Mesenchymal stem cell (in vitro differentiated cells and primary cell): ENCODE measurements at regions not wholly inside any gene's neighbourhood (a gene's known extent, or its start where the extent isn't known, plus 50 kb on each side); places are given as distances from the start of the nearest gene placed in this dataset.

Experiments used
- DNase-seq: peaks from one replicate; pipeline ENCODE4 v3.0.0-alpha.2; 2013
- H2AFZ ChIP-seq: one replicate; pipeline ENCODE4 v1.6.1; 2013; ENCODE audit warnings: low read depth, mild to moderate bottlenecking, control low read depth, inconsistent platforms, low read length, moderate library complexity
- H2AK5ac ChIP-seq: 2 replicates; pipeline ENCODE4 v1.6.1; 2013; ENCODE audit warnings: low read length, moderate library complexity, mild to moderate bottlenecking, inconsistent platforms; ENCODE audit not compliant: severe bottlenecking
- H2BK120ac ChIP-seq: one replicate; pipeline ENCODE4 v1.6.1; 2013; ENCODE audit warnings: low read depth, mild to moderate bottlenecking, inconsistent platforms, low read length, moderate library complexity
- H2BK12ac ChIP-seq, 2 experiments: one replicate each; pipeline ENCODE4 v1.6.1; 2013; ENCODE audit warnings: inconsistent platforms in 2 of 2, low read length in 2 of 2, mild to moderate bottlenecking in 2 of 2, moderate library complexity in 2 of 2, control low read depth in 1 of 2
- H2BK15ac ChIP-seq: one replicate; pipeline ENCODE4 v1.6.1; 2013; ENCODE audit warnings: mild to moderate bottlenecking, low read depth, inconsistent platforms; ENCODE audit not compliant: poor library complexity, severe bottlenecking
- H2BK5ac ChIP-seq: 2 replicates; pipeline ENCODE4 v1.6.1; 2013; ENCODE audit warnings: low read depth, mild to moderate bottlenecking, low read length, control low read depth, inconsistent platforms; ENCODE audit not compliant: poor library complexity, severe bottlenecking
- H3K14ac ChIP-seq, 2 experiments: one replicate each; pipeline ENCODE4 v1.6.1; 2013; ENCODE audit warnings: inconsistent platforms in 2 of 2, low read length in 2 of 2, control low read depth in 1 of 2, mild to moderate bottlenecking in 1 of 2, moderate library complexity in 1 of 2
- H3K18ac ChIP-seq, 2 experiments: one replicate each; pipeline ENCODE4 v1.6.1; 2013; ENCODE audit warnings: inconsistent platforms in 2 of 2, low read length in 2 of 2, control low read depth in 1 of 2, low read depth in 1 of 2, mild to moderate bottlenecking in 1 of 2
- H3K23ac ChIP-seq, 2 experiments: one replicate each; pipeline ENCODE4 v1.6.1; 2013; ENCODE audit warnings: inconsistent platforms in 2 of 2, low read length in 2 of 2, mild to moderate bottlenecking in 2 of 2, moderate library complexity in 2 of 2, control low read depth in 1 of 2
- H3K27ac ChIP-seq: 2 replicates; pipeline ENCODE4 v1.5.1; 2013; ENCODE audit warnings: mild to moderate bottlenecking, moderate library complexity, low read length, control low read depth, inconsistent platforms; ENCODE audit not compliant: poor library complexity, severe bottlenecking
- H3K27me3 ChIP-seq, 2 experiments: 2 replicates each; pipeline versions ENCODE4 v1.6.1 to v1.7.0; 2013; ENCODE audit warnings: low read length in 2 of 2, mild to moderate bottlenecking in 2 of 2, moderate library complexity in 2 of 2, control low read depth in 1 of 2, inconsistent platforms in 1 of 2; ENCODE audit not compliant: control insufficient read depth in 1 of 2, insufficient read depth in 1 of 2
- H3K36me3 ChIP-seq, 2 experiments: 2 replicates each; pipeline versions ENCODE4 v1.6.1 to v1.7.0; 2013; ENCODE audit warnings: low read length in 2 of 2, control low read depth in 1 of 2, inconsistent platforms in 1 of 2, low read depth in 1 of 2, mild to moderate bottlenecking in 1 of 2; ENCODE audit not compliant: insufficient read depth in 2 of 2, control insufficient read depth in 1 of 2
- H3K4ac ChIP-seq, 2 experiments: one replicate each; pipeline ENCODE4 v1.6.1; 2013; ENCODE audit warnings: inconsistent platforms in 2 of 2, low read length in 2 of 2, mild to moderate bottlenecking in 2 of 2, moderate library complexity in 2 of 2, control low read depth in 1 of 2, low read depth in 1 of 2
- H3K4me1 ChIP-seq: 2 replicates; pipeline ENCODE4 v1.6.1; 2013; ENCODE audit warnings: low read depth, low read length, control low read depth; ENCODE audit not compliant: control insufficient read depth, insufficient read depth
- H3K4me2 ChIP-seq: 2 replicates; pipeline ENCODE4 v1.6.1; 2013; ENCODE audit warnings: low read length, mild to moderate bottlenecking, inconsistent platforms; ENCODE audit not compliant: poor library complexity, severe bottlenecking
- H3K4me3 ChIP-seq, 2 experiments: 2 replicates each; pipeline versions ENCODE4 v1.5.1 to v1.7.0; 2013; ENCODE audit warnings: low read length in 2 of 2, mild to moderate bottlenecking in 2 of 2, control low read depth in 1 of 2, low read depth in 1 of 2; ENCODE audit not compliant: insufficient read depth in 1 of 2
- H3K79me1 ChIP-seq: replicated peaks from 2 replicates; pipeline ENCODE4 v1.6.1; 2013; ENCODE audit warnings: mild to moderate bottlenecking, control low read depth, low read length, inconsistent platforms; ENCODE audit not compliant: poor library complexity, severe bottlenecking
- H3K9ac ChIP-seq: 2 replicates; pipeline ENCODE4 v1.7.0; 2013; ENCODE audit warnings: mild to moderate bottlenecking, low read length, moderate library complexity
- H3K9me3 ChIP-seq: 2 replicates; pipeline ENCODE4 v1.7.0; 2013; ENCODE audit warnings: mild to moderate bottlenecking, low read length; ENCODE audit not compliant: control insufficient read depth
- H4K8ac ChIP-seq: one replicate; pipeline ENCODE4 v1.6.1; 2013; ENCODE audit warnings: inconsistent platforms, mild to moderate bottlenecking, low read length, moderate library complexity
- H4K91ac ChIP-seq: one replicate; pipeline ENCODE4 v1.6.1; 2013; ENCODE audit warnings: mild to moderate bottlenecking, low read length, inconsistent platforms
- WGBS: methylation state at CpG from one replicate; pipeline ENCODE4 v1.1.7; 2013; ENCODE audit warnings: mixed read lengths; 5-methylcytosine and 5-hydroxymethylcytosine counted together

GRCh38 chr2:18961991-18962421 lies 372.6 kb upstream of the NT5C1B start:
- Histone ChIP-seq H2AK5ac (no peak overlapping the region), H3K27me3 (no peaks in the 10 kb centered on the region), H2AFZ (no peak overlapping the region), H3K18ac (no peak overlapping the region), H3K27ac (no peak overlapping the region), H2BK15ac (no peak overlapping the region), H2BK5ac (no peak overlapping the region), H3K36me3 (no peaks in the 10 kb centered on the region), H3K14ac (no peak overlapping the region), H4K8ac (no peak overlapping the region), H4K91ac (no peak overlapping the region), H3K4ac (peak overlapping the region in 1 of 2 experiments; percentile 26), H3K9ac (no peak overlapping the region), H2BK120ac (no peak overlapping the region), H3K4me3 (no peak overlapping the region), H3K79me1 (no peaks in the 10 kb centered on the region), H3K4me2 (no peak overlapping the region), H3K23ac (no peak overlapping the region), H3K9me3 (no peaks in the 10 kb centered on the region), H3K4me1 (no peaks in the 10 kb centered on the region), H2BK12ac (peak overlapping the region; percentile 49 to 63)
- DNase-seq = no peak
- 91% methylated on average over 14 of the region's 14 CpGs for WGBS

- Histone ChIP-seq H3K14ac (no peak overlapping the region), H2BK5ac (no peak overlapping the region), H3K9ac (no peak overlapping the region)
Measured at GRCh38 chr2:18959952-18960717, 370.8 kb upstream of the NT5C1B start.

GRCh38 chr2:18959200-18959599 lies 369.8 kb upstream of the NT5C1B start:
- Histone ChIP-seq H3K23ac (no peak overlapping the region), H3K36me3 (no peaks in the 10 kb centered on the region)
- WGBS = no CpG with 5 or more reads among the region's 1 CpG

More at GRCh38 chr2:18959952-18960717, 370.8 kb upstream of the NT5C1B start:
- no peaks in the 10 kb centered on the region for H3K36me3 ChIP-seq
- no peak overlapping the region for H2BK15ac ChIP-seq
- H2BK12ac ChIP-seq = no peak overlapping the region
- no peaks in the 10 kb centered on the region for H3K4me1 ChIP-seq
- no peak overlapping the region for H3K18ac ChIP-seq
- H3K23ac ChIP-seq = no peak overlapping the region
- no peaks in the 10 kb centered on the region for H3K9me3 ChIP-seq
- H2AK5ac ChIP-seq = no peak overlapping the region
- no peak overlapping the region for H3K4ac ChIP-seq
- H3K4me3 ChIP-seq = no peak overlapping the region
- no peak overlapping the region for H4K91ac ChIP-seq
- no peak overlapping the region for H4K8ac ChIP-seq
- no peak overlapping the region for H3K27ac ChIP-seq
- H3K27me3 ChIP-seq = no peaks in the 10 kb centered on the region
- peak; percentile 6 for DNase-seq
- no peaks in the 10 kb centered on the region for H3K79me1 ChIP-seq
- H2BK120ac ChIP-seq = no peak overlapping the region
- H2AFZ ChIP-seq = no peak overlapping the region
- no peak overlapping the region for H3K4me2 ChIP-seq

GRCh38 chr2:18957909-18958308 lies 368.5 kb upstream of the NT5C1B start:
- Histone ChIP-seq H3K4me3 (no peak overlapping the region), H3K18ac (no peak overlapping the region), H2BK5ac (no peak overlapping the region), H3K4me1 (no peaks in the 10 kb centered on the region), H2AK5ac (no peak overlapping the region), H2BK120ac (no peak overlapping the region), H3K9ac (no peak overlapping the region), H3K79me1 (no peaks in the 10 kb centered on the region), H4K91ac (no peak overlapping the region), H2BK12ac (no peak overlapping the region), H3K9me3 (peaks cover 5% of the 10 kb centered on the region), H3K23ac (no peak overlapping the region), H2BK15ac (no peak overlapping the region), H3K36me3 (no peaks in the 10 kb centered on the region), H3K14ac (no peak overlapping the region), H3K4me2 (no peak overlapping the region), H3K27me3 (no peaks in the 10 kb centered on the region), H3K27ac (no peak overlapping the region), H4K8ac (no peak overlapping the region), H2AFZ (no peak overlapping the region), H3K4ac (no peak overlapping the region)
- DNase-seq = no peak
- 93% methylated on average over 1 of the region's 1 CpG for WGBS

More at GRCh38 chr2:18959200-18959599, 369.8 kb upstream of the NT5C1B start:
- no peak for DNase-seq
- H3K79me1 ChIP-seq = no peaks in the 10 kb centered on the region
- H3K9ac ChIP-seq = no peak overlapping the region
- peaks cover 5% of the 10 kb centered on the region for H3K9me3 ChIP-seq
- H3K14ac ChIP-seq = no peak overlapping the region
- H3K4me2 ChIP-seq = no peak overlapping the region
- H3K18ac ChIP-seq = no peak overlapping the region
- no peak overlapping the region for H2AFZ ChIP-seq
- no peak overlapping the region for H2BK5ac ChIP-seq
- H2BK120ac ChIP-seq = no peak overlapping the region
- H2BK12ac ChIP-seq = no peak overlapping the region
- no peak overlapping the region for H3K4ac ChIP-seq
- no peak overlapping the region for H2AK5ac ChIP-seq
- H3K27me3 ChIP-seq = no peaks in the 10 kb centered on the region
- H3K4me1 ChIP-seq = no peaks in the 10 kb centered on the region
- H2BK15ac ChIP-seq = no peak overlapping the region
- H3K4me3 ChIP-seq = no peak overlapping the region
- no peak overlapping the region for H4K8ac ChIP-seq
- H3K27ac ChIP-seq = no peak overlapping the region
- H4K91ac ChIP-seq = no peak overlapping the region
